WTC11 (cell line): ENCODE measurements at regions not wholly inside any gene's neighbourhood (a gene's known extent, or its start where the extent isn't known, plus 50 kb on each side); places are given as distances from the start of the nearest gene placed in this dataset.

Experiments
- ATAC-seq: fragments of 200-7000 bp; cut with Tn5 transposase; 2 replicates; pipeline ENCODE4 v1.10.0; 2021; ENCODE audit warnings: mild to moderate bottlenecking, moderate library complexity
- CTCF ChIA-PET: fragments of 300-600 bp; sonication (Branson Sonifier 250); formaldehyde crosslinking; loops from one replicate; lab custom pipeline; 2021; ENCODE audit warnings: antibody characterized with exemption; lab: Charles Lee
- POLR2A ChIA-PET: fragments of 350-600 bp; sonication (Branson Sonifier 250); formaldehyde crosslinking; loops from one replicate; lab custom pipeline; 2021; ENCODE audit warnings: antibody characterized with exemption; lab: Charles Lee
- DNase-seq: peaks from one replicate; pipeline ENCODE4 v3.0.0; 2021; ENCODE audit warnings: low spot score
- H3K27ac Mint-ChIP-seq: 2 replicates; pipeline ENCODE4 v1.8.0; 2021; ENCODE audit warnings: mixed read lengths
- H3K27me3 Mint-ChIP-seq: 2 replicates; pipeline ENCODE4 v1.8.0; 2021; ENCODE audit warnings: low read depth, mild to moderate bottlenecking, moderate library complexity, mixed read lengths
- H3K36me3 Mint-ChIP-seq: 2 replicates; pipeline ENCODE4 v1.8.0; 2021; ENCODE audit warnings: mixed read lengths
- H3K4me1 Mint-ChIP-seq: 2 replicates; pipeline ENCODE4 v1.8.0; 2022; ENCODE audit warnings: mixed read lengths
- H3K4me3 Mint-ChIP-seq: 2 replicates; pipeline ENCODE4 v1.8.0; 2021; ENCODE audit warnings: mild to moderate bottlenecking, moderate library complexity, mixed read lengths
- H3K9me3 Mint-ChIP-seq: 2 replicates; pipeline ENCODE4 v1.8.0; 2021; ENCODE audit warnings: mixed read lengths
- CBFB ChIP-seq: sonication (generic); formaldehyde crosslinking; IDR thresholded peaks from 2 replicates; pipeline ENCODE4 v1.8.1; 2022; ENCODE audit warnings: mild to moderate bottlenecking, low read depth, missing genetic modification reagents
- ESRRA ChIP-seq: sonication (generic); formaldehyde crosslinking; IDR thresholded peaks from 2 replicates; pipeline ENCODE4 v1.8.1; 2022; ENCODE audit warnings: mild to moderate bottlenecking, missing genetic modification reagents, borderline replicate concordance
- FOXK1 ChIP-seq: sonication (generic); formaldehyde crosslinking; IDR thresholded peaks from 2 replicates; pipeline ENCODE4 v1.8.0; 2022; ENCODE audit warnings: mild to moderate bottlenecking, moderate library complexity, missing genetic modification reagents
- FOXP1 ChIP-seq: sonication (generic); formaldehyde crosslinking; IDR thresholded peaks from 2 replicates; pipeline ENCODE4 v1.8.0; 2022; ENCODE audit warnings: missing genetic modification reagents, mild to moderate bottlenecking, moderate library complexity, borderline replicate concordance
- GABPB1 ChIP-seq: sonication (generic); formaldehyde crosslinking; IDR thresholded peaks from 2 replicates; pipeline ENCODE4 v1.8.1; 2023; ENCODE audit warnings: mild to moderate bottlenecking, missing genetic modification reagents
- JAZF1 ChIP-seq: fragments of 250-450 bp; sonication (Bioruptor Pico); IDR thresholded peaks from 2 replicates; pipeline ENCODE4 v1.9.0; 2021; ENCODE audit warnings: moderate library complexity, mild to moderate bottlenecking, inconsistent platforms
- MXD4 ChIP-seq: fragments of 250-450 bp; sonication (Bioruptor Pico); IDR thresholded peaks from 2 replicates; pipeline ENCODE4 v1.8.0; 2021; ENCODE audit warnings: mild to moderate bottlenecking, moderate library complexity, borderline replicate concordance
- MYBL2 ChIP-seq: sonication (generic); formaldehyde crosslinking; IDR thresholded peaks from 2 replicates; pipeline ENCODE4 v1.8.1; 2023; ENCODE audit warnings: mild to moderate bottlenecking, moderate library complexity, missing genetic modification reagents
- NFATC4 ChIP-seq: fragments of 250-450 bp; sonication (Bioruptor Pico); IDR thresholded peaks from 2 replicates; pipeline ENCODE4 v1.9.0; 2021; ENCODE audit warnings: mild to moderate bottlenecking
- NR2C2 ChIP-seq: sonication (generic); formaldehyde crosslinking; IDR thresholded peaks from 2 replicates; pipeline ENCODE4 v1.8.0; 2022; ENCODE audit warnings: mild to moderate bottlenecking, missing genetic modification reagents
- SP1 ChIP-seq: sonication (generic); formaldehyde crosslinking; conservative IDR thresholded peaks from 2 replicates; pipeline ENCODE4 v1.8.1; 2022; ENCODE audit warnings: missing genetic modification reagents
- ZNF121 ChIP-seq: sonication (generic); formaldehyde crosslinking; IDR thresholded peaks from 2 replicates; pipeline ENCODE4 v1.8.0; 2023; ENCODE audit warnings: missing genetic modification reagents
- ZNF138 ChIP-seq: sonication (generic); formaldehyde crosslinking; conservative IDR thresholded peaks from 2 replicates; pipeline ENCODE4 v1.8.1; 2022; ENCODE audit warnings: mild to moderate bottlenecking, moderate library complexity, missing genetic modification reagents
- ZNF219 ChIP-seq: sonication (generic); formaldehyde crosslinking; IDR thresholded peaks from 2 replicates; pipeline ENCODE4 v1.8.0; 2023; ENCODE audit warnings: missing genetic modification reagents, mild to moderate bottlenecking, borderline replicate concordance
- ZNF423 ChIP-seq: fragments of 250-450 bp; sonication (Bioruptor Pico); IDR thresholded peaks from 2 replicates; pipeline ENCODE4 v2.1.2; 2022; ENCODE audit warnings: mild to moderate bottlenecking, moderate library complexity
- TF ChIP-seq, protein P1 (sequence below): sonication (generic); formaldehyde crosslinking; IDR thresholded peaks from 2 replicates; pipeline ENCODE4 v1.8.0; 2022; ENCODE audit warnings: mild to moderate bottlenecking, missing genetic modification reagents
- TF ChIP-seq, protein P2 (sequence below): sonication (generic); formaldehyde crosslinking; IDR thresholded peaks from 2 replicates; pipeline ENCODE4 v1.8.0; 2022; ENCODE audit warnings: mild to moderate bottlenecking, missing genetic modification reagents
- TF ChIP-seq, protein P3 (sequence below): sonication (generic); formaldehyde crosslinking; IDR thresholded peaks from 2 replicates; pipeline ENCODE4 v1.8.1; 2023; ENCODE audit warnings: mild to moderate bottlenecking, missing genetic modification reagents
- TF ChIP-seq, protein P4 (sequence below): sonication (generic); formaldehyde crosslinking; IDR thresholded peaks from 2 replicates; pipeline ENCODE4 v1.8.1; 2023; ENCODE audit warnings: mild to moderate bottlenecking, moderate library complexity, missing genetic modification reagents
- TF ChIP-seq, protein P5 (sequence below): sonication (generic); formaldehyde crosslinking; IDR thresholded peaks from 2 replicates; pipeline ENCODE4 v1.8.1; 2022; ENCODE audit warnings: missing genetic modification reagents, borderline replicate concordance
- TF ChIP-seq, protein P6 (sequence below): sonication (generic); formaldehyde crosslinking; IDR thresholded peaks from 2 replicates; pipeline ENCODE4 v1.8.0; 2023; ENCODE audit warnings: missing genetic modification reagents

DNA sequence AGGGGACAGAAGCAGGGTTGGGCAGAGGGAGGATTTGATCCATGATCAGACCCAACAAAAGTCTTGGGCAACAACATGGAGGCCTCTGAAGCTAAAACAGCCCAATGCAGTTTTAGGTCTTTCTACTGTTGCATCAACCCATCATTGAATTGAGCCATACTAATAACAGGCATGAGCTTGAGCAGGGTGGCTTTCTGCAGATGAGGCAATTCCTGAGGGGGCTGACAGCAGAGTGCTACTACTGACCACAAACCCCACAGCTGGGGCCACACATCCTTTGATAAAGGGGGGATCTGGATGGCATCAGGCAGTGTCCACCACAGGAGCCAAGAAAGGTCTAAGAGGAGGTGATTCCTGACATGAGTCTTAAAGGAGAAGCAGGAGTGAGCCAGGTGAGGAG lies 517.0 kb upstream of the PPP2R3A start (continued):
- TF ChIP-seq, protein P1, sequence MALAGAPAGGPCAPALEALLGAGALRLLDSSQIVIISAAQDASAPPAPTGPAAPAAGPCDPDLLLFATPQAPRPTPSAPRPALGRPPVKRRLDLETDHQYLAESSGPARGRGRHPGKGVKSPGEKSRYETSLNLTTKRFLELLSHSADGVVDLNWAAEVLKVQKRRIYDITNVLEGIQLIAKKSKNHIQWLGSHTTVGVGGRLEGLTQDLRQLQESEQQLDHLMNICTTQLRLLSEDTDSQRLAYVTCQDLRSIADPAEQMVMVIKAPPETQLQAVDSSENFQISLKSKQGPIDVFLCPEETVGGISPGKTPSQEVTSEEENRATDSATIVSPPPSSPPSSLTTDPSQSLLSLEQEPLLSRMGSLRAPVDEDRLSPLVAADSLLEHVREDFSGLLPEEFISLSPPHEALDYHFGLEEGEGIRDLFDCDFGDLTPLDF (CRISPR knock-in tag) = no peak
- TF ChIP-seq GABPB1 (CRISPR knock-in tag) (no peak), ZNF423 (CRISPR knock-in tag) (no peak), MXD4 (CRISPR knock-in tag) (no peak), SP1 (CRISPR knock-in tag) (no peak), MYBL2 (CRISPR knock-in tag) (no peak), ESRRA (CRISPR knock-in tag) (no peak), ZNF138 (no peak), ZNF121 (CRISPR knock-in tag) (no peak), NFATC4 (no peak), JAZF1 (CRISPR knock-in tag) (no peak)
- TF ChIP-seq, protein P2, sequence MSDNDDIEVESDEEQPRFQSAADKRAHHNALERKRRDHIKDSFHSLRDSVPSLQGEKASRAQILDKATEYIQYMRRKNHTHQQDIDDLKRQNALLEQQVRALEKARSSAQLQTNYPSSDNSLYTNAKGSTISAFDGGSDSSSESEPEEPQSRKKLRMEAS (CRISPR knock-in tag) = no peak
- TF ChIP-seq, protein P3, sequence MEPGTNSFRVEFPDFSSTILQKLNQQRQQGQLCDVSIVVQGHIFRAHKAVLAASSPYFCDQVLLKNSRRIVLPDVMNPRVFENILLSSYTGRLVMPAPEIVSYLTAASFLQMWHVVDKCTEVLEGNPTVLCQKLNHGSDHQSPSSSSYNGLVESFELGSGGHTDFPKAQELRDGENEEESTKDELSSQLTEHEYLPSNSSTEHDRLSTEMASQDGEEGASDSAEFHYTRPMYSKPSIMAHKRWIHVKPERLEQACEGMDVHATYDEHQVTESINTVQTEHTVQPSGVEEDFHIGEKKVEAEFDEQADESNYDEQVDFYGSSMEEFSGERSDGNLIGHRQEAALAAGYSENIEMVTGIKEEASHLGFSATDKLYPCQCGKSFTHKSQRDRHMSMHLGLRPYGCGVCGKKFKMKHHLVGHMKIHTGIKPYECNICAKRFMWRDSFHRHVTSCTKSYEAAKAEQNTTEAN (CRISPR knock-in tag) = no peak

DNA sequence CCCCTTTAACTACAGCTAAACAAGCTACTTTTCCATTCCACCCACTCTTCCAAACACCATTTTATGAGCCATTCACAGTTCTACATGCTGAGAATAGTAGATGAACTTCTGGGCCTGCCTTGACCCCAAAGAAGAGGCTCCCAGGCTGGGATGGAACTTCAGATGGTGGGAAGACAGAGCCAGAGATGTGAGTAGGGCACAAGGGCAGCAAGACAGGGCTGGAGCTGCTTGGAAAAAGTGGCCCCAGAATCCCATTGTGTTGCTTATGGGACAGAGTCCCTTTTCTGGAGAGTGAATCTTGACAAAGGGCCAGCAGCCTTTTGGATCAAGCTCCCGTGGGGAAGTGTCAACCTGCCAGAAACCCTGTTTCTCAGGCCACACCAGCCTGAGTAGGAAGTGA lies 516.5 kb upstream of the PPP2R3A start:
- Mint-ChIP-seq H3K27me3 (no peaks in the 10 kb centered on the region; the same call in 1 of the 2 replicates), H3K4me3 (no peak overlapping the region)
- POLR2A ChIA-PET = no interaction called here
- TF ChIP-seq ZNF121 (CRISPR knock-in tag) (no peak), SP1 (CRISPR knock-in tag) (no peak), FOXK1 (CRISPR knock-in tag) (no peak), MXD4 (CRISPR knock-in tag) (no peak), ZNF219 (CRISPR knock-in tag) (no peak), FOXP1 (CRISPR knock-in tag) (no peak), NR2C2 (CRISPR knock-in tag) (no peak)
- TF ChIP-seq, protein P4, sequence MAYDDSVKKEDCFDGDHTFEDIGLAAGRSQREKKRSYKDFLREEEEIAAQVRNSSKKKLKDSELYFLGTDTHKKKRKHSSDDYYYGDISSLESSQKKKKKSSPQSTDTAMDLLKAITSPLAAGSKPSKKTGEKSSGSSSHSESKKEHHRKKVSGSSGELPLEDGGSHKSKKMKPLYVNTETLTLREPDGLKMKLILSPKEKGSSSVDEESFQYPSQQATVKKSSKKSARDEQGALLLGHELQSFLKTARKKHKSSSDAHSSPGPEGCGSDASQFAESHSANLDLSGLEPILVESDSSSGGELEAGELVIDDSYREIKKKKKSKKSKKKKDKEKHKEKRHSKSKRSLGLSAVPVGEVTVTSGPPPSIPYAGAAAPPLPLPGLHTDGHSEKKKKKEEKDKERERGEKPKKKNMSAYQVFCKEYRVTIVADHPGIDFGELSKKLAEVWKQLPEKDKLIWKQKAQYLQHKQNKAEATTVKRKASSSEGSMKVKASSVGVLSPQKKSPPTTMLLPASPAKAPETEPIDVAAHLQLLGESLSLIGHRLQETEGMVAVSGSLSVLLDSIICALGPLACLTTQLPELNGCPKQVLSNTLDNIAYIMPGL (CRISPR knock-in tag) = no peak
- TF ChIP-seq, all 79 proteins: peak for 0
- ATAC-seq (no peak), DNase-seq (no peak)
- CTCF ChIA-PET = interaction anchor here (1.8 kb wide), 1 partner anchor 7 kb away, joined by 5 read pairs; no protein-coding TSS in a partner anchor
- H3K4me1 Mint-ChIP-seq = peaks cover 9% of the 10 kb centered on the region
- no peaks in the 10 kb centered on the region for H3K9me3 Mint-ChIP-seq
- H3K36me3 Mint-ChIP-seq = no peaks in the 10 kb centered on the region
- H3K27ac Mint-ChIP-seq = no peak overlapping the region

DNA sequence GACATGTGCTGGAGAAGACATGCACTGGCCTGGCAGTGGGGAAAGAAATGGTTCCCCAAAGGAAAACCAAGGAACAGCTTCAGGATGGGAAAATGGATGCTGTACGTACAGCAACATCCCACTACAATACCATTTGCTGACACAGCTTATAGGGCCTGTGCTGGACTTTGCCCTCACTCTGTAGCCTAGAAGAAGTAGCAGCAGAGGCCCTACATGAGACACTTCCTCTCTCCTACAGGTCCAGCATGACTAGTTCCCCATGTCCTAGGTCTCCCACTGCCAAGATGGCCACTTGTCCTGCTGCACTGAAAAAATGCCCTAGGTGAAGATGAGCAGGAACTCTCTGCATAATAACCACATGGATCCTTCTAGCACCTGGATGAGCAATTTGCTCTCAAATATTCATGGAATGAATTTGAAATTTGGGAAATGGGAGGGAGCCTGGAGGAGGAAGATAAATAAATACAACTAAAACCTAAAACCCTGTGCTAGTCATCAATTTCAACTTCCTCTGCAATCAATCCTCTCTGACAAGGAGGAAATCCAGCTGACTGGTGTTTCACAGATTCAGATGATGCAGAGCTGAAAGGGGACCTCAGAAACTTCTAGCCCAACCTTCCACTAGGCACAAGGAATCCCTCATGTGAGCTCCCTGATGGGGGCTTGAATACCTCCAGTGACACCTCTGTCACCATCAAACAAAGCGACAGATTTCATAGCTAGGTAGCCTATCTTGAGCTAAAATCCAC lies 514.3 kb upstream of the PPP2R3A start:
- Mint-ChIP-seq H3K4me1 (peaks cover 17% of the 10 kb centered on the region), H3K27me3 (peaks cover 4% of the 10 kb centered on the region; the same call in 1 of the 2 replicates), H3K36me3 (peaks cover 6% of the 10 kb centered on the region; the same call in 1 of the 2 replicates), H3K27ac (no peak overlapping the region), H3K4me3 (no peak overlapping the region), H3K9me3 (peaks cover 8% of the 10 kb centered on the region)
- POLR2A ChIA-PET = no interaction called here
- CTCF ChIA-PET = interaction anchor here (1.2 kb wide), 1 partner anchor 656 kb away, joined by 4 read pairs; the partner anchor contains the start of gene EPHB1
- no peak for DNase-seq
- ATAC-seq = no peak
- TF ChIP-seq, protein P5, sequence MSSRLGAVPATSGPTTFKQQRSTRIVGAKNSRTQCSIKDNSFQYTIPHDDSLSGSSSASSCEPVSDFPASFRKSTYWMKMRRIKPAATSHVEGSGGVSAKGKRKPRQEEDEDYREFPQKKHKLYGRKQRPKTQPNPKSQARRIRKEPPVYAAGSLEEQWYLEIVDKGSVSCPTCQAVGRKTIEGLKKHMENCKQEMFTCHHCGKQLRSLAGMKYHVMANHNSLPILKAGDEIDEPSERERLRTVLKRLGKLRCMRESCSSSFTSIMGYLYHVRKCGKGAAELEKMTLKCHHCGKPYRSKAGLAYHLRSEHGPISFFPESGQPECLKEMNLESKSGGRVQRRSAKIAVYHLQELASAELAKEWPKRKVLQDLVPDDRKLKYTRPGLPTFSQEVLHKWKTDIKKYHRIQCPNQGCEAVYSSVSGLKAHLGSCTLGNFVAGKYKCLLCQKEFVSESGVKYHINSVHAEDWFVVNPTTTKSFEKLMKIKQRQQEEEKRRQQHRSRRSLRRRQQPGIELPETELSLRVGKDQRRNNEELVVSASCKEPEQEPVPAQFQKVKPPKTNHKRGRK = no peak
- TF ChIP-seq NR2C2 (CRISPR knock-in tag) (no peak), CBFB (CRISPR knock-in tag) (no peak), NFATC4 (no peak)
- TF ChIP-seq, protein P6, sequence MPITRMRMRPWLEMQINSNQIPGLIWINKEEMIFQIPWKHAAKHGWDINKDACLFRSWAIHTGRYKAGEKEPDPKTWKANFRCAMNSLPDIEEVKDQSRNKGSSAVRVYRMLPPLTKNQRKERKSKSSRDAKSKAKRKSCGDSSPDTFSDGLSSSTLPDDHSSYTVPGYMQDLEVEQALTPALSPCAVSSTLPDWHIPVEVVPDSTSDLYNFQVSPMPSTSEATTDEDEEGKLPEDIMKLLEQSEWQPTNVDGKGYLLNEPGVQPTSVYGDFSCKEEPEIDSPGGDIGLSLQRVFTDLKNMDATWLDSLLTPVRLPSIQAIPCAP (CRISPR knock-in tag) = no peak
- TF ChIP-seq, protein P3 (CRISPR knock-in tag) = no peak
